ENCODE measurements at regions not wholly inside any gene's neighbourhood (a gene's known extent, or its start where the extent isn't known, plus 50 kb on each side); places are given as distances from the start of the nearest gene placed in this dataset.

GRCh38 chr2:57867730-57868129 lies 178.9 kb upstream of the VRK2 start:
- DNase-seq: no peak

- DNase-seq: no peak
These were observed 177.9 kb upstream of the VRK2 start for GRCh38 chr2:57868619-57869139.

- DNase-seq: peak; percentile 31
These were observed 176.8 kb upstream of the VRK2 start for GRCh38 chr2:57869758-57870344.

GRCh38 chr2:57876313-57876712 lies 170.3 kb upstream of the VRK2 start:
- no peak for DNase-seq

GRCh38 chr2:57877811-57878170 lies 168.8 kb upstream of the VRK2 start:
- DNase-seq: no peak

GRCh38 chr2:57878171-57878865 lies 168.3 kb upstream of the VRK2 start:
- no peak for DNase-seq

- DNase-seq: no peak
These were observed 167.8 kb upstream of the VRK2 start for GRCh38 chr2:57878866-57879210.

GRCh38 chr2:57880446-57880845 lies 166.2 kb upstream of the VRK2 start:
- no peak for DNase-seq

GRCh38 chr2:57880967-57881366 lies 165.6 kb upstream of the VRK2 start:
- peak; percentile 37 for DNase-seq

- no peak for DNase-seq
These were observed 164.4 kb upstream of the VRK2 start for GRCh38 chr2:57881998-57882888.

GRCh38 chr2:57882895-57883515 lies 163.6 kb upstream of the VRK2 start:
- DNase-seq: no peak

- DNase-seq: no peak
These were observed 162.3 kb upstream of the VRK2 start for GRCh38 chr2:57884281-57884680.

GRCh38 chr2:57885742-57886141 lies 160.9 kb upstream of the VRK2 start:
- no peak for DNase-seq

GRCh38 chr2:57886161-57886786 lies 160.3 kb upstream of the VRK2 start:
- DNase-seq: peak; percentile 88

GRCh38 chr2:57888463-57888862 lies 158.1 kb upstream of the VRK2 start:
- no peak for DNase-seq

GRCh38 chr2:57890464-57890863 lies 156.1 kb upstream of the VRK2 start:
- DNase-seq: no peak

- no peak for DNase-seq
These were observed 155.4 kb upstream of the VRK2 start for GRCh38 chr2:57891086-57891712.

- DNase-seq: no peak
These were observed 153.7 kb upstream of the VRK2 start for GRCh38 chr2:57892920-57893319.

GRCh38 chr2:57893347-57893746 lies 153.3 kb upstream of the VRK2 start:
- DNase-seq: no peak

GRCh38 chr2:57893786-57894185 lies 152.8 kb upstream of the VRK2 start:
- DNase-seq: no peak

GRCh38 chr2:57894381-57894780 lies 152.2 kb upstream of the VRK2 start:
- DNase-seq: no peak

- DNase-seq: no peak
These were observed 148.7 kb upstream of the VRK2 start for GRCh38 chr2:57897920-57898319.
